ENCODE measurements at regions not wholly inside any gene's neighbourhood (a gene's known extent, or its start where the extent isn't known, plus 50 kb on each side); places are given as distances from the start of the nearest gene placed in this dataset.

- Histone ChIP-seq H2BK5ac (ENCODE audit: low read depth, low read length, poor library complexity, severe bottlenecking) (no peak overlapping the region), H3K4ac (ENCODE audit: low read depth, low read length) (no peak overlapping the region), H2BK20ac (ENCODE audit: low read depth, low read length) (no peak overlapping the region), H3K4me2 (ENCODE audit: low read depth, low read length) (no peak overlapping the region), H3K27ac (ENCODE audit: insufficient read depth, low read length) (no peak overlapping the region), H3K18ac (ENCODE audit: low read depth, low read length) (no peak overlapping the region), H3K23ac (ENCODE audit: low read depth, low read length) (no peak overlapping the region), H4K5ac (ENCODE audit: low read depth, low read length) (no peak overlapping the region), H2AK5ac (ENCODE audit: low read depth, low read length) (no peak overlapping the region), H3K9me1 (ENCODE audit: insufficient read depth, low read length) (no peaks in the 10 kb centered on the region), H2AK9ac (replicated peaks; ENCODE audit: low read depth, low read length, poor library complexity) (no peak overlapping the region), H3K4me1 (ENCODE audit: control insufficient read depth, insufficient read depth, low read length) (no peaks in the 10 kb centered on the region), H3K9me3 (ENCODE audit: control insufficient read depth, insufficient read depth, low read length) (no peaks in the 10 kb centered on the region; the same call in 1 of the 2 replicates), H2BK120ac (ENCODE audit: low read depth, low read length) (no peak overlapping the region), H3K36me3 (ENCODE audit: control insufficient read depth, insufficient read depth, low read length) (no peaks in the 10 kb centered on the region), H4K91ac (ENCODE audit: insufficient read depth, low read depth, low read length) (no peak overlapping the region), H3K9ac (ENCODE audit: low read depth, low read length) (no peak overlapping the region), H3K79me1 (ENCODE audit: low read depth in 1 of 2, low read length in 2 of 2) (no peaks in the 10 kb centered on the region), H4K20me1 (ENCODE audit: insufficient read depth, low read length) (no peaks in the 10 kb centered on the region), H3K14ac (replicated peaks; ENCODE audit: low read depth, low read length) (no peak overlapping the region), H2BK15ac (ENCODE audit: low read depth, low read length) (no peak overlapping the region), H3K56ac (ENCODE audit: extremely low read depth, insufficient read depth, low read length) (no peak overlapping the region), H3K4me3 (ENCODE audit: insufficient read depth, low read depth, low read length) (no peak overlapping the region), H4K8ac (ENCODE audit: low read depth in 2 of 2, low read length in 2 of 2) (no peak overlapping the region), H2AFZ (replicated peaks; ENCODE audit: low read length, poor library complexity) (no peak overlapping the region), H3K27me3 (ENCODE audit: control insufficient read depth, insufficient read depth, low read length) (no peaks in the 10 kb centered on the region)
- ChIA-PET CTCF (no interaction called here), POLR2A (ENCODE audit: unreplicated experiment) (no interaction called here)
- intact Hi-C loops (cut with micrococcal nuclease): no loop called here
- in situ Hi-C loops (cut with MboI; ENCODE audit: low sequenced_read_pairs): no loop called here
- DNase-seq (no peak), ATAC-seq (ENCODE audit: low read depth) (no peak)
- no CpG with 5 or more reads among the region's 1 CpG for WGBS, 2 experiments (ENCODE audit: extremely low coverage in 2 of 2, insufficient read length in 1 of 2)
- BruUV-seq (replicated peaks): no TSS peak
- TF ChIP-seq FOS (IDR thresholded peaks at IDR 0.05; ENCODE audit: low read depth, low read length) (no peak), CHD1 (IDR thresholded peaks at IDR 0.05; ENCODE audit: low read depth, low read length) (no peak), CTCF (conservative IDR thresholded peaks at IDR 0.05; ENCODE audit: low read depth, low read length) (no peak), POLR2A (IDR thresholded peaks at IDR 0.05; ENCODE audit: low read depth, low read length) (no peak), CEBPB (IDR thresholded peaks at IDR 0.05; ENCODE audit: low read depth, low read length) (no peak), MAZ (IDR thresholded peaks at IDR 0.05; ENCODE audit: borderline replicate concordance, low read depth, low read length) (no peak), RAD21 (IDR thresholded peaks at IDR 0.05; ENCODE audit: low read length) (no peak), USF2 (IDR thresholded peaks at IDR 0.05; ENCODE audit: low read depth, low read length) (no peak), MAFK (IDR thresholded peaks at IDR 0.05; ENCODE audit: low read depth, low read length) (no peak), SMC3 (IDR thresholded peaks at IDR 0.05; ENCODE audit: low read depth, low read length) (no peak), MXI1 (IDR thresholded peaks at IDR 0.05; ENCODE audit: borderline replicate concordance, low read depth, low read length) (no peak), RCOR1 (IDR thresholded peaks at IDR 0.05; ENCODE audit: insufficient replicate concordance, low read length) (no peak), NFE2L2 (IDR thresholded peaks at IDR 0.05; ENCODE audit: low read depth, low read length) (no peak), BHLHE40 (IDR thresholded peaks at IDR 0.05; ENCODE audit: low read depth, low read length) (no peak), ELK1 (IDR thresholded peaks at IDR 0.05; ENCODE audit: borderline replicate concordance, low read depth, low read length) (no peak), RFX5 (IDR thresholded peaks at IDR 0.05; ENCODE audit: low read depth, low read length) (no peak)
- dilution Hi-C loops (cut with HindIII; ENCODE audit: low sequenced_read_pairs, unreplicated experiment): no loop called here
These were observed 184.3 kb upstream of the HMCN1 start for GRCh38 chr1:185549906-185550305.

All from IMR-90 (cell line).